OCI-LY7 (cell line): ENCODE measurements at regions not wholly inside any gene's neighbourhood (a gene's known extent, or its start where the extent isn't known, plus 50 kb on each side); places are given as distances from the start of the nearest gene placed in this dataset.

Source experiments
- BruUV-seq: library from RNA; stranded (reverse); fragments of 400-500 nt; replicated peaks from 2 replicates; lab custom pipeline; 2021; lab: Mats Ljungman, UMichigan
- CTCF ChIA-PET: fragments of 300-600 bp; sonication (Branson Sonifier 250); formaldehyde crosslinking; loops from one replicate; lab custom pipeline; 2022; ENCODE audit warnings: antibody characterized with exemption; ENCODE audit not compliant: unreplicated experiment; lab: Charles Lee
- POLR2A ChIA-PET: fragments of 300-600 bp; sonication (Branson Sonifier 250); formaldehyde crosslinking; loops from one replicate; lab custom pipeline; 2022; ENCODE audit warnings: antibody characterized with exemption; lab: Charles Lee
- DNase-seq: peaks from one replicate; pipeline ENCODE4 v3.0.0-alpha.2; 2015; ENCODE audit warnings: low spot score
- H2AFZ ChIP-seq: fragments of 200-600 bp; sonication (generic), shearing (Covaris generic); 2 replicates; pipeline ENCODE4 v1.6.1; 2014; ENCODE audit warnings: mild to moderate bottlenecking, antibody characterized with exemption, low read length, moderate library complexity
- H3K27ac ChIP-seq: fragments of 200-600 bp; sonication (generic); 2 replicates; pipeline ENCODE4 v1.5.1; 2014; ENCODE audit warnings: mixed run types, low read depth, mild to moderate bottlenecking, moderate library complexity, low read length, inconsistent platforms; ENCODE audit not compliant: poor library complexity, severe bottlenecking
- H3K36me3 ChIP-seq: fragments of 200-600 bp; sonication (generic); 2 replicates; pipeline ENCODE4 v1.6.1; 2014; ENCODE audit warnings: mild to moderate bottlenecking, antibody characterized with exemption, low read length, moderate library complexity, mixed read lengths; ENCODE audit not compliant: insufficient read depth
- H3K4me1 ChIP-seq: fragments of 200-600 bp; sonication (generic); 2 replicates; pipeline ENCODE4 v1.5.1; 2014; ENCODE audit warnings: mild to moderate bottlenecking, low read length; ENCODE audit not compliant: insufficient read depth, poor library complexity, severe bottlenecking
- H3K4me2 ChIP-seq: fragments of 200-600 bp; sonication (generic); 2 replicates; pipeline ENCODE4 v1.6.1; 2014; ENCODE audit warnings: mild to moderate bottlenecking, low read length
- H3K4me3 ChIP-seq: fragments of 200-600 bp; sonication (generic); 2 replicates; pipeline ENCODE4 v1.5.1; 2014; ENCODE audit warnings: mild to moderate bottlenecking, low read depth, low read length; ENCODE audit not compliant: poor library complexity, severe bottlenecking
- H3K79me2 ChIP-seq: fragments of 200-600 bp; sonication (generic); 2 replicates; pipeline ENCODE4 v1.6.1; 2016; ENCODE audit warnings: low read depth, mild to moderate bottlenecking, low read length, moderate library complexity, mixed read lengths; ENCODE audit not compliant: insufficient read depth
- H3K9me2 ChIP-seq: fragments of 200-600 bp; sonication (generic); 2 replicates; pipeline ENCODE4 v1.6.1; 2016; ENCODE audit warnings: mild to moderate bottlenecking, low read length, mixed read lengths; ENCODE audit not compliant: insufficient read depth
- H3K9me3 ChIP-seq: fragments of 200-600 bp; sonication (generic); 2 replicates; pipeline ENCODE4 v1.6.1; 2014; ENCODE audit warnings: mild to moderate bottlenecking, mixed run types, low read length, mixed read lengths
- H4K20me1 ChIP-seq: fragments of 200-600 bp; sonication (generic); 2 replicates; pipeline ENCODE4 v1.6.1; 2014; ENCODE audit warnings: mild to moderate bottlenecking, antibody characterized with exemption, low read length, moderate library complexity, mixed read lengths; ENCODE audit not compliant: insufficient read depth
- CTCF ChIP-seq: fragments of 200-600 bp; sonication (generic); conservative IDR thresholded peaks from 2 replicates; pipeline ENCODE4 v1.5.1; 2014; ENCODE audit warnings: mild to moderate bottlenecking, antibody characterized with exemption, low read length, moderate library complexity, mixed read lengths
- EZH2phosphoT487 ChIP-seq: fragments of 200-600 bp; sonication (generic); IDR thresholded peaks from 2 replicates; pipeline ENCODE4 v1.6.1; 2018; ENCODE audit warnings: low read depth, borderline replicate concordance, mild to moderate bottlenecking, mixed run types, antibody characterized with exemption, low read length, moderate library complexity, mixed read lengths
- intact Hi-C: fragments of 100-400 bp; cut with micrococcal nuclease; formaldehyde crosslinking; loops from one replicate; pipeline ENCODE4 v1.10.0; 2022; ENCODE audit not compliant: unreplicated experiment

GRCh38 chr6:134419716-134420115 lies 101.8 kb upstream of the SGK1 start:
- Histone ChIP-seq H3K4me3 (no peak overlapping the region), H3K9me3 (no peaks in the 10 kb centered on the region), H3K36me3 (no peaks in the 10 kb centered on the region), H4K20me1 (no peaks in the 10 kb centered on the region), H3K9me2 (no peaks in the 10 kb centered on the region), H3K4me2 (no peak overlapping the region), H3K27ac (no peak overlapping the region), H3K79me2 (no peaks in the 10 kb centered on the region), H2AFZ (no peak overlapping the region), H3K4me1 (no peaks in the 10 kb centered on the region)
- BruUV-seq, result no TSS peak
- ChIA-PET CTCF (no interaction called here), POLR2A (interaction anchor here (0.6 to 1.0 kb wide), 2 partner anchors 208 to 1297 kb away, joined by 3 to 5 read pairs; no protein-coding TSS in a partner anchor)
- intact Hi-C loops, result no loop called here
- no peak for TF ChIP-seq CTCF
- no peak for TF ChIP-seq EZH2phosphoT487
- no peak for DNase-seq

- no peak overlapping the region for H3K4me3 ChIP-seq
- TF ChIP-seq EZH2phosphoT487 (no peak), CTCF (no peak)
- no peaks in the 10 kb centered on the region for H3K4me1 ChIP-seq
- intact Hi-C loops, result no loop called here
- POLR2A ChIA-PET, result interaction anchor here (0.9 kb wide), 1 partner anchor 19 kb away, joined by 4 read pairs; no protein-coding TSS in a partner anchor
- no peaks in the 10 kb centered on the region for H3K9me2 ChIP-seq
- H3K4me2 ChIP-seq, result no peak overlapping the region
- BruUV-seq, result no TSS peak
- no peaks in the 10 kb centered on the region for H3K9me3 ChIP-seq
- CTCF ChIA-PET, result no interaction called here
- no peak overlapping the region for H3K27ac ChIP-seq
- no peaks in the 10 kb centered on the region for H3K36me3 ChIP-seq
- no peaks in the 10 kb centered on the region for H3K79me2 ChIP-seq
- no peak overlapping the region for H2AFZ ChIP-seq
- no peaks in the 10 kb centered on the region for H4K20me1 ChIP-seq
- DNase-seq, result no peak
Observed at GRCh38 chr6:134416418-134417154, 98.7 kb upstream of the SGK1 start.

- CTCF ChIA-PET, result no interaction called here
- H3K4me2 ChIP-seq, result no peak overlapping the region
Observed at GRCh38 chr6:134415656-134416055, 97.7 kb upstream of the SGK1 start.

More at GRCh38 chr6:134415656-134416055, 97.7 kb upstream of the SGK1 start:
- Histone ChIP-seq H3K36me3 (no peaks in the 10 kb centered on the region), H3K79me2 (no peaks in the 10 kb centered on the region), H3K9me2 (no peaks in the 10 kb centered on the region), H3K4me3 (no peak overlapping the region), H2AFZ (no peak overlapping the region), H4K20me1 (no peaks in the 10 kb centered on the region), H3K9me3 (no peaks in the 10 kb centered on the region), H3K4me1 (no peaks in the 10 kb centered on the region), H3K27ac (no peak overlapping the region)
- intact Hi-C loops, result no loop called here
- no peak for DNase-seq
- TF ChIP-seq CTCF (no peak), EZH2phosphoT487 (no peak)
- POLR2A ChIA-PET, result interaction anchor here (1.0 kb wide), 1 partner anchor 16 kb away, joined by 3 read pairs; no protein-coding TSS in a partner anchor
- BruUV-seq, result no TSS peak
